Spleen (tissue), 7 donors: ENCODE measurements at regions not wholly inside any gene's neighbourhood (a gene's known extent, or its start where the extent isn't known, plus 50 kb on each side); places are given as distances from the start of the nearest gene placed in this dataset.

ENCODE experiments used
- POLR2A ChIP-seq, 3 donors: fragments of 450-650 bp; IDR thresholded peaks; one replicate each; pipeline ENCODE4 v1.5.1; 2017; ENCODE audit warnings: antibody characterized with exemption in 3 of 3, mild to moderate bottlenecking in 1 of 3
- POLR2AphosphoS5 ChIP-seq, 3 donors: sonication (generic); formaldehyde crosslinking; IDR thresholded peaks; one replicate each; pipeline ENCODE4 v1.5.1; 2017; ENCODE audit warnings: antibody characterized with exemption in 3 of 3
- TF ChIP-seq, protein P1 (sequence below), 11 experiments: fragments of 200-600 bp in 7 of 11; fragments of 450-650 bp in 4 of 11; sonication (generic) in 4 of 11; IDR thresholded peaks in 8 of 11; conservative IDR thresholded peaks in 3 of 11; 1 replicate in 7 of 11; 2 replicates in 4 of 11; pipeline versions ENCODE4 v1.4.0 to v1.8.0; 2016 to 2021; ENCODE audit warnings: antibody characterized with exemption in 11 of 11, inconsistent platforms in 4 of 11, mild to moderate bottlenecking in 1 of 11
- donor health status: DM: no; HTN: no; CAD: no; lungs with moderate emphysema.
- donor health status: DM: no; HTN: no; CAD: no.
- donor health status: DM: no; HTN: no; CAD: no.

DNA sequence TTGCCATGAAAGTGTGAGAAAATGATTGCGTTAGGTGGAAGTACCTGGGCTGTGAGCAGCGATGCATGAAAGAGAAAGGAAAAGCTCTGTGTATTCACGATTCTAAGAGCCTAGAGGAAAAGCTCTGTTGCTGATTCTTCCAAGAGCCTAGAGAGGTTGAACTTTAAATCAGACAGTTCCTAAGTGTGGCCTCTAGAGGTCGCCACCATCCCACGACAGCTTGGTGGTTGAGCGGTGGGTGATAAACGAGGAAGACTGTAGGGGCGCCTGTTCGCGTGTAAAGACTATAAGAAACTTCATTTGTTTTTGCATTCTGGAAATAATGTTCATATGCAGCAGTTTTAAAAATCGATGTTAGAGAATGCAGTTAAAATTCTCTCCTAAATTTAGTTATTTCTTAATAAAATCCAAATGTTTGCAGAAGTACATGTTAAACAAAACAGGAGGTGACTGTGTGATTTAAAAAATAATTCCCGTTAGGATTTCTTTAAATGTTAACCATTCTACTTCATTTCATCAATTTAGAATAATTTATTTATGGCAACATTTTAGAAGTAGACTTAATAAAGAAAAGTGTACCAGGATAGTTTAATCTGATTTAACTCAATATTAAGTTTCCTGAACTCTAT is 107.7 kb downstream of the TENT4A start:
- TF ChIP-seq, protein P1, sequence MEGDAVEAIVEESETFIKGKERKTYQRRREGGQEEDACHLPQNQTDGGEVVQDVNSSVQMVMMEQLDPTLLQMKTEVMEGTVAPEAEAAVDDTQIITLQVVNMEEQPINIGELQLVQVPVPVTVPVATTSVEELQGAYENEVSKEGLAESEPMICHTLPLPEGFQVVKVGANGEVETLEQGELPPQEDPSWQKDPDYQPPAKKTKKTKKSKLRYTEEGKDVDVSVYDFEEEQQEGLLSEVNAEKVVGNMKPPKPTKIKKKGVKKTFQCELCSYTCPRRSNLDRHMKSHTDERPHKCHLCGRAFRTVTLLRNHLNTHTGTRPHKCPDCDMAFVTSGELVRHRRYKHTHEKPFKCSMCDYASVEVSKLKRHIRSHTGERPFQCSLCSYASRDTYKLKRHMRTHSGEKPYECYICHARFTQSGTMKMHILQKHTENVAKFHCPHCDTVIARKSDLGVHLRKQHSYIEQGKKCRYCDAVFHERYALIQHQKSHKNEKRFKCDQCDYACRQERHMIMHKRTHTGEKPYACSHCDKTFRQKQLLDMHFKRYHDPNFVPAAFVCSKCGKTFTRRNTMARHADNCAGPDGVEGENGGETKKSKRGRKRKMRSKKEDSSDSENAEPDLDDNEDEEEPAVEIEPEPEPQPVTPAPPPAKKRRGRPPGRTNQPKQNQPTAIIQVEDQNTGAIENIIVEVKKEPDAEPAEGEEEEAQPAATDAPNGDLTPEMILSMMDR (IDR thresholded peaks at IDR 0.05 in 8 of 11, conservative IDR thresholded peaks at IDR 0.05 in 3 of 11), result peak in 6 of 11 experiments; percentile 26 to 52 (median 44)
- TF ChIP-seq POLR2AphosphoS5 (IDR thresholded peaks at IDR 0.05) (no peak), POLR2A (IDR thresholded peaks at IDR 0.05) (no peak)
